GM21786 (cell line): ENCODE measurements at regions not wholly inside any gene's neighbourhood (a gene's known extent, or its start where the extent isn't known, plus 50 kb on each side); places are given as distances from the start of the nearest gene placed in this dataset.

ENCODE experiments used
- ATAC-seq: cut with Tn5 transposase; IDR thresholded peaks from one replicate; pipeline ENCODE4 v1.9.1; 2021; ENCODE audit not compliant: unreplicated experiment

GRCh38 chr6:22236626-22237414, 60.0 kb downstream of the PRL start:
- no peak for ATAC-seq
